HepG2 (cell line): ENCODE measurements at regions not wholly inside any gene's neighbourhood (a gene's known extent, or its start where the extent isn't known, plus 50 kb on each side); places are given as distances from the start of the nearest gene placed in this dataset.

Experiments
- ATAD3A ChIP-seq: sonication (generic); formaldehyde crosslinking; IDR thresholded peaks from 2 replicates; pipeline ENCODE4 v1.4.0; 2020; ENCODE audit warnings: missing genetic modification reagents
- CSRNP1 ChIP-seq: sonication (generic); formaldehyde crosslinking; IDR thresholded peaks from 2 replicates; pipeline ENCODE4 v1.8.1; 2023; ENCODE audit warnings: mild to moderate bottlenecking, missing genetic modification reagents
- HIC2 ChIP-seq: sonication (generic); formaldehyde crosslinking; IDR thresholded peaks from 2 replicates; pipeline ENCODE4 v1.9.0; 2022; ENCODE audit warnings: low read depth, missing genetic modification reagents
- KAT7 ChIP-seq: IDR thresholded peaks from 2 replicates; pipeline ENCODE4 v1.6.1; 2018; ENCODE audit warnings: borderline replicate concordance, missing compliant biosample characterization
- MEIS2 ChIP-seq: sonication (generic); formaldehyde crosslinking; IDR thresholded peaks from 2 replicates; pipeline ENCODE4 v1.9.0; 2021; ENCODE audit warnings: mild to moderate bottlenecking, missing genetic modification reagents
- NCOA1 ChIP-seq: sonication (generic); formaldehyde crosslinking; IDR thresholded peaks from 2 replicates; pipeline ENCODE4 v1.9.0; 2021; ENCODE audit warnings: missing genetic modification reagents
- RARA ChIP-seq: IDR thresholded peaks from 2 replicates; pipeline ENCODE4 v1.6.1; 2016; ENCODE audit warnings: missing genetic modification reagents, missing compliant biosample characterization
- RERE ChIP-seq: IDR thresholded peaks from 2 replicates; pipeline ENCODE4 v1.6.1; 2016; ENCODE audit warnings: low read depth, missing genetic modification reagents, missing compliant biosample characterization
- SMARCC2 ChIP-seq: fragments of 450-650 bp; IDR thresholded peaks from 2 replicates; pipeline ENCODE4 v1.6.1; 2017; ENCODE audit warnings: antibody characterized with exemption, mild to moderate bottlenecking
- TCF7 ChIP-seq: sonication (generic); IDR thresholded peaks from 2 replicates; pipeline ENCODE4 v1.6.1; 2016; ENCODE audit warnings: antibody characterized with exemption, low read depth
- ZBTB37 ChIP-seq: sonication (generic); formaldehyde crosslinking; IDR thresholded peaks from 2 replicates; pipeline ENCODE4 v1.4.0; 2020; ENCODE audit warnings: mild to moderate bottlenecking, missing genetic modification reagents
- ZEB1 ChIP-seq: IDR thresholded peaks from 2 replicates; pipeline ENCODE4 v1.6.1; 2012; ENCODE audit warnings: mild to moderate bottlenecking, low read depth, inconsistent platforms; ENCODE audit not compliant: insufficient replicate concordance
- ZNF180 ChIP-seq: sonication (generic); formaldehyde crosslinking; IDR thresholded peaks from 2 replicates; pipeline ENCODE4 v1.4.0; 2020; ENCODE audit warnings: low read depth, missing genetic modification reagents, borderline replicate concordance
- ZNF513 ChIP-seq: sonication (generic); formaldehyde crosslinking; conservative IDR thresholded peaks from 2 replicates; pipeline ENCODE4 v1.5.0; 2020; ENCODE audit warnings: missing genetic modification reagents
- ZSCAN22 ChIP-seq: sonication (generic); formaldehyde crosslinking; IDR thresholded peaks from 2 replicates; pipeline ENCODE4 v1.4.0; 2020; ENCODE audit warnings: mild to moderate bottlenecking, missing genetic modification reagents

- TF ChIP-seq HIC2 (CRISPR knock-in tag), result no peak
- no peak for TF ChIP-seq ATAD3A (CRISPR knock-in tag)
- TF ChIP-seq ZSCAN22, result no peak
- 0 out of 2 replicates have a peak, but pooled peaks have one; percentile 29 for TF ChIP-seq RERE
- TF ChIP-seq ZNF180 (CRISPR knock-in tag), result no peak
- no peak for TF ChIP-seq CSRNP1 (CRISPR knock-in tag)
- TF ChIP-seq MEIS2 (CRISPR knock-in tag), result no peak
- no peak for TF ChIP-seq ZEB1
- TF ChIP-seq ZBTB37, result no peak
- no peak for TF ChIP-seq SMARCC2
- TF ChIP-seq TCF7, result peak; percentile 54
- no peak for TF ChIP-seq NCOA1 (CRISPR knock-in tag)
- no peak for TF ChIP-seq ZNF513 (CRISPR knock-in tag)
- TF ChIP-seq KAT7 (CRISPR knock-in tag), result no peak
- 0 out of 2 replicates have a peak, but pooled peaks have one; percentile 39 for TF ChIP-seq RARA (CRISPR knock-in tag)
Measured at GRCh38 chr10:27383595-27384542, 120.2 kb upstream of the RAB18 start (continued).
